NCI-H460 (cell line): ENCODE measurements at regions not wholly inside any gene's neighbourhood (a gene's known extent, or its start where the extent isn't known, plus 50 kb on each side); places are given as distances from the start of the nearest gene placed in this dataset.

ENCODE experiments used
- DNase-seq: peaks from one replicate; pipeline ENCODE4 v3.0.0-alpha.2; 2016; ENCODE audit warnings: low read depth; ENCODE audit errors: extremely low read depth
- small RNA-seq, 2 experiments: library from RNA; depleted of rRNA; stranded (forward); fragments of <200 nt; gene quantifications; one replicate each; pipeline ENCODE3, GENCODE V24; 2014

GRCh38 chr13:46951516-46951915 lies 54.7 kb upstream of the HTR2A start:
- DNase-seq: no peak

DNA sequence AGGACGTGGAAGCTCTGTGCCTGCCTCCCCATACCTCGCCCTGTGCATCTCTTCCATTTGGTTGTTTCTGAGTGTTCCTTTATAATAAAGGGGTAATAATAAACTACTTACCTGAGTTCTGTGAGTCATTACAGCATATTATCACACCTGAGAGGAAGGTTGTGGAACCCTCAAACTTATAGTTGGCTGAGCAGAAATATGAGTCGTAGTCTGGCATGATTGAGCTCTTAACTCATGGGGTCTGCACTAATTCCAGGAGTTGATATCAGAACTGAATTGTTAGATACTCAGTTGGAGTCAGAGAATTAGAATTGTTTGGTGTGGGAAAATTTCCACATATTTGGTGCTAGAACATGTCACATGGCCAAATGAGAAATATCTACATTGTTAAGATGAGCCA lies 52.4 kb upstream of the HTR2A start:
- DNase-seq: no peak

DNA sequence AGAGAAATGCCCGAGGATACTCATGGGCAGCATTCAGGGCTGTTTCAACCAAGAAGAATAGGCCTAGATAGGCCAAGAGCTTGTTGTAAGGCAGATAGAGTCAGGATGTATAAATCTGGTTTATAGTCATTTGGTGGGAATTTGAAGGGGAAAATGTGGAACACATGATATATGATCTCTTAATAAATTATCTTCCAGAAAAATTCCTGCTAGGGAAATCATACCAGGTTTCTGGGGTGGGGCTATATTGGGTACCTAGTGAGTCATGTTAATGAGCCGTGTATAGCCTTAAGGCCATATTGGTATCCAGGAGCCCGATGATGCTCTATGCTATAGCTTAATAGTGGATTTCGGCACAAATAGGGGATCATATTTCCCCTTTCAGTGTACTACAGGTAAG lies 51.5 kb upstream of the HTR2A start:
- no peak for DNase-seq

GRCh38 chr13:46947425-46948191 lies 50.8 kb upstream of the HTR2A start:
- no peak for DNase-seq

Small RNA genes lying in the stretch of these regions (small RNA-seq; reads per million reads assigned to genes)
- gene GNG5P5: 0 to 0.06 reads per million in 2 experiments
- gene RN7SL700P: 0 to 0.29 reads per million in 2 experiments
